ENCODE measurements at regions not wholly inside any gene's neighbourhood (a gene's known extent, or its start where the extent isn't known, plus 50 kb on each side); places are given as distances from the start of the nearest gene placed in this dataset.

DNA sequence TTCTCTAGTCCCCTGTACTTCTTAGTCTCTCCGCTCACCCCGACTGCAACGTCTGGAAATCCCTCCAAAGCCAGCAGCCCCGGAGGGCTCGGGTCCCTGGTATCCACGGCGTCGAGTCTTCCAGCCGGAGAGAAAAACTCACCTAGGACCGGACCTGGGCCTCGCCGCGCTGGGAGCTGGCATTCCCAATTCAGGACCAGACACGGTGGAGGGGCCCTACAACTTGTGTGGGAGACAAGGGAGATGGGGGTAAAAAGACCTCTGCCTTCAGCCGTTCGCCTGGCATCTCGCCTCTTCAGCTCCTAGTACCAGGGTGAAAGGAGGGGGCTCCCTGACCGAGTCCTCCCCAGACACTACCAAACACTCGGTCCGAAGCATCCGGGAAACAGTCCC lies 64.3 kb downstream of the GPX5 start:
- TF ChIP-seq, protein P1, sequence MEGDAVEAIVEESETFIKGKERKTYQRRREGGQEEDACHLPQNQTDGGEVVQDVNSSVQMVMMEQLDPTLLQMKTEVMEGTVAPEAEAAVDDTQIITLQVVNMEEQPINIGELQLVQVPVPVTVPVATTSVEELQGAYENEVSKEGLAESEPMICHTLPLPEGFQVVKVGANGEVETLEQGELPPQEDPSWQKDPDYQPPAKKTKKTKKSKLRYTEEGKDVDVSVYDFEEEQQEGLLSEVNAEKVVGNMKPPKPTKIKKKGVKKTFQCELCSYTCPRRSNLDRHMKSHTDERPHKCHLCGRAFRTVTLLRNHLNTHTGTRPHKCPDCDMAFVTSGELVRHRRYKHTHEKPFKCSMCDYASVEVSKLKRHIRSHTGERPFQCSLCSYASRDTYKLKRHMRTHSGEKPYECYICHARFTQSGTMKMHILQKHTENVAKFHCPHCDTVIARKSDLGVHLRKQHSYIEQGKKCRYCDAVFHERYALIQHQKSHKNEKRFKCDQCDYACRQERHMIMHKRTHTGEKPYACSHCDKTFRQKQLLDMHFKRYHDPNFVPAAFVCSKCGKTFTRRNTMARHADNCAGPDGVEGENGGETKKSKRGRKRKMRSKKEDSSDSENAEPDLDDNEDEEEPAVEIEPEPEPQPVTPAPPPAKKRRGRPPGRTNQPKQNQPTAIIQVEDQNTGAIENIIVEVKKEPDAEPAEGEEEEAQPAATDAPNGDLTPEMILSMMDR (conservative IDR thresholded peaks at IDR 0.05; ENCODE audit: low read depth, low read length) = no peak
- no peak for TF ChIP-seq EZH2 (IDR thresholded peaks at IDR 0.05; ENCODE audit: borderline replicate concordance, low read depth, low read length, poor library complexity, severe bottlenecking)
